ENCODE measurements at regions not wholly inside any gene's neighbourhood (a gene's known extent, or its start where the extent isn't known, plus 50 kb on each side); places are given as distances from the start of the nearest gene placed in this dataset.

DNA sequence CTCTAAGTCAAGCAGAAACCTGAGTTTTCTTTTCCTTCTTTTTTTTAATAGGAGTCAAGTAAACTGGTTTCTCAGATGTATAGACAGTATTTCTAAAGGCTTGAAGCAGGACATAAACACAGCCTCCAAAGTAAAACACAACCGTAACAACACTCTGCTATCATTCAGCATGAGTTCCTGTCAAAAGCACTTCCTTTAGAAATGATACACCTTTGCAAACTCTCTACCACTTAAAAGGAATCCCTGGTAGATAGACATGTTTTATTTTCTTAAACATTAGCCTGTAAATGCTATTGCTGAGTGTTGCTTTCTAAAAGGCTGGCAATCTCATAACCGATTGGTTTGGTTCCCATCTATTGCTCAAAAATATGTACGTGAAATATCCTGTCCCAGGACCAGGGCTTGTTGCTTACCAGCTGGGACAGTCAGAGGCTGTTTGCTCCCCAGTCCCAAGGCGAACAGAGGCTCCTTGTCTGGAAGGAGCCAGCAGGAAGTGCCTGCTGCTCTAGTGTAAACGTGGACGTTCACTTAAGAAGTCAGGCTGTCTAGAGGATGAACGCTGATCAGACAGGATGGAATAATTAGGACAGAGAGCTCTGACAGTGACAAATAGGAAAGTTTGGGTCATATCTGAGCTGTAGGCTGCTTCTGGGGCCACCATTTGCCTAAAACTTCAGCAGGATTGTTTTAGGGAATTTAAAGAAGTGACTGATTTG, 173.9 kb upstream of the KLF3 start:
- Histone ChIP-seq H3K36me3 (ENCODE audit: insufficient read depth, low read length) (no peaks in the 10 kb centered on the region), H3K9ac (ENCODE audit: low read depth, low read length) (no peak overlapping the region), H3K9me3 (ENCODE audit: control insufficient read depth, insufficient read depth, low read length) (no peaks in the 10 kb centered on the region), H3K4me1 (ENCODE audit: insufficient read depth, low read length) (peaks cover 18% of the 10 kb centered on the region)

DNA sequence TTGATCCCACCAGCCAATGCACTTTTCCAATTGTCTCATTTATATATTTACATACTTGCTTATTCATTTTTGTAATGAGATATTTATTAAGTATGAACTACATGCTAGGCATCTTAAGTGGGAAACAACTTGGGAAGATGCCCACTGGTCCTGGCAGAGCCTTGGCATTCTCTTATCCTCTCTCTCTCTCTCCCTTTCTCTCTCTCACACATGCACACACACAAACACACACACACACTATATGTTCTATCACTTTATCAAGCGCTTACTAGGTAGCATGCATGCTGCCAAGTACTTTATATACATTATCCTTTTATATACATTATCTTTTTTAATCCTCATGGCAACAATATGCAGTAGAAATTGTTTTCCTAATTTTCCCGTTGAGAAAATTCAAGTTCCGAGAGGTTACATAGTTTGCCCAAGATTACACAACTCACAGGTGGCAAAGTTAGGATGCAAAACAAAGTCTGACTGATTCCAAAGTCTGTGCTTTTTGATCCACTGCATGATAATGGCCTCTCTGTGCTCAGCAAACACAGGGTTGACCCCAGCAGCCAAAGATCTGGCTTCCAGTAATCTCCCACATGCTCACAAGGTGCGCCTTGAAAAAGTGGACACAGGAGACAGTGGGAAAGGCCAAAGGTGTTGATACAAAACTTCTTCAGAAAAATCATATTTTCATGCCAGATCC, 173.1 kb upstream of the KLF3 start:
- Histone ChIP-seq H3K9me3 (ENCODE audit: control insufficient read depth, insufficient read depth, low read length) (no peaks in the 10 kb centered on the region), H3K36me3 (ENCODE audit: insufficient read depth, low read length) (no peaks in the 10 kb centered on the region), H3K4me1 (ENCODE audit: insufficient read depth, low read length) (peaks cover 26% of the 10 kb centered on the region), H3K9ac (ENCODE audit: low read depth, low read length) (no peak overlapping the region)

DNA sequence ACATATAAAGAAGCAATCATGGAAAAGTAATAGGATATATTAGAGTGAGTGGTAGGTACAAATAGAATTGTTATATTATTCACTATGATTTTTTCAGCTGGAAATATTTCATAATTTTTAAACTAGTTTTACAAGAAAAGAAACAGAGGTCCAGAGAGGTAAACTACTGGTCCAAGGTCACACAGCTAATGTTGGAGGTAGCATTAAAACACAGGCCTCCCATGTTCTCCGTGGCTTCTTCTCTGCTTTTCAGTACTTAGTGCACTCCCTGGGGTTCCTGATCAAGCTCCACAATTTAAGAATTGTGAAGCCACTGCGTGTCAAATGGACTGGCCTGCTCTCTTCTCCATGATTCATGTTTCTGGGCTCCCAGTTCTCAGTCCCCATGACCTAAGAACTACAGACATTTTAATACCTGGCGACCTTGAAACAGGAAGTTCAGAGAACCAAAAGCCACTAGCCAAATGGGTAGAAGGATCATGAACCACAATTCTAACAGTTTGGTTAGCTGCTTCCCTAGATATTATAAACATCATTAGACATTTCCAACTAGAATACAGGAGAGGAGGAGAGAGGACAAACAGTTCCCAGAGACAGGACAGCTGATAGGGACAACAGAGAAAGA, 172.0 kb upstream of the KLF3 start:
- Histone ChIP-seq H3K36me3 (ENCODE audit: insufficient read depth, low read length) (no peaks in the 10 kb centered on the region), H3K9ac (ENCODE audit: low read depth, low read length) (no peak overlapping the region), H3K9me3 (ENCODE audit: control insufficient read depth, insufficient read depth, low read length) (no peaks in the 10 kb centered on the region), H3K4me1 (ENCODE audit: insufficient read depth, low read length) (peaks cover 26% of the 10 kb centered on the region)

DNA sequence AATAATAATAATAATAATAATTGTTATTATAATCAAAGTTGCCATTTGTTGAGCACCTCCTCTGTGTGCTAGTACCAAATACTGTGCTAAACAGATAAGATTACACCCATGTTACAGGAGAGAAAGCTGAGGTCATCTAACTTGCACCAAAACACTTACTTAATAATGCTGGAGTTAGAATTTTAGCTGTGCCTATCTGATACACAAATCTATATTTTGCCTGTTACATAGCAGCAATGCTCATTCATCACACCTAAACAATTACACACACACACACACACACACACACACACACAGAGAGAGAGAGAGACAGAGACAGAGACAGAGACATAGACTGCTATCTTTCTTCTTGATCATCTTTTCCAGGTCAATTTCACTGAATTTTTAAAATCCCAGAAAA, 170.9 kb upstream of the KLF3 start:
- no peaks in the 10 kb centered on the region for H3K9me3 ChIP-seq (ENCODE audit: control insufficient read depth, insufficient read depth, low read length)
- no peak overlapping the region for H3K9ac ChIP-seq (ENCODE audit: low read depth, low read length)

DNA sequence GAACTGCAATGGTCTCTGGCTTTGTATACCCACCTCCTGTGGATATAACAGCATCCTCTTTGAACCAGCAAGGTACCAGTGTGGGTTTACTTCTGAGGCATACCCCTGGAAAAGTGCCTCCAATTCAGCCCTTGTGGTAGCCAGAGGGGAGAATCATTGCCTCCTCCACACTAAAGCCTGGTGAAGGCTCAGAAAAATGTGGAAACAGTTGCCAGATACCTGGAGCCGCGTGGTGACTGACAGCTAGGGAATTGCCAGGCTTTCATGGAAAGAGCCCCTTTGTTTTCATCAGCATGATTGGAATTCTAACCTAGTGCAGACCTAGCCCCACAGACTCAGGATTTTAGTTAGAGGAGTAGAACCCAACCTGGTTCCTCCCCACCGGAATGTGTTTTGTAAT, 168.6 kb upstream of the KLF3 start:
- 0 out of 2 replicates have a peak, but pooled peaks cover 8% of the 10 kb centered on the region for H3K4me1 ChIP-seq (ENCODE audit: insufficient read depth, low read length)
- no peaks in the 10 kb centered on the region for H3K36me3 ChIP-seq (ENCODE audit: insufficient read depth, low read length)
- H3K9ac ChIP-seq (ENCODE audit: low read depth, low read length), result no peak overlapping the region
- H3K9me3 ChIP-seq (ENCODE audit: control insufficient read depth, insufficient read depth, low read length), result no peaks in the 10 kb centered on the region

More for the DNA sequence above, 170.9 kb upstream of the KLF3 start:
- Histone ChIP-seq H3K4me1 (ENCODE audit: insufficient read depth, low read length) (peaks cover 26% of the 10 kb centered on the region), H3K36me3 (ENCODE audit: insufficient read depth, low read length) (no peaks in the 10 kb centered on the region)

DNA sequence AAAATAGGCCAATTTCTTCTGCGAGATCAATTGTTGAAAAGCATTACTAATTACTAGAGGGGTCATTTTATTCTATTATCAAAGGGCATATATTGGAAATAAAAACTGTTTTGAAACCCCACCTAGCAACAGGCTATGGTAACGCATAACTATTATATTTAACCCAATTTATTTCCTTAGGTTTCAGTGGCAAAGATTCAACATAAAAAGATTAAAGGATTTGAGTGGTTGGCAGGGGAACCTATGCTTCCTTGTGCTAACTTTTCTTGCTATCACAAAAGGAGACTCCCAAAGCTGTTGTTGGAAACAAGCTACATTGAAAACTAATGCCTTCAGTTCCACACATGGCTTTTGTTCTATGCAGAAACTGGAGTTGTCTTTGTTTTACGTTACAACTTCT, 166.9 kb upstream of the KLF3 start:
- Histone ChIP-seq H3K4me1 (ENCODE audit: insufficient read depth, low read length) (0 out of 2 replicates have a peak, but pooled peaks cover 8% of the 10 kb centered on the region), H3K9ac (ENCODE audit: low read depth, low read length) (no peak overlapping the region), H3K36me3 (ENCODE audit: insufficient read depth, low read length) (no peaks in the 10 kb centered on the region), H3K9me3 (ENCODE audit: control insufficient read depth, insufficient read depth, low read length) (no peaks in the 10 kb centered on the region)

DNA sequence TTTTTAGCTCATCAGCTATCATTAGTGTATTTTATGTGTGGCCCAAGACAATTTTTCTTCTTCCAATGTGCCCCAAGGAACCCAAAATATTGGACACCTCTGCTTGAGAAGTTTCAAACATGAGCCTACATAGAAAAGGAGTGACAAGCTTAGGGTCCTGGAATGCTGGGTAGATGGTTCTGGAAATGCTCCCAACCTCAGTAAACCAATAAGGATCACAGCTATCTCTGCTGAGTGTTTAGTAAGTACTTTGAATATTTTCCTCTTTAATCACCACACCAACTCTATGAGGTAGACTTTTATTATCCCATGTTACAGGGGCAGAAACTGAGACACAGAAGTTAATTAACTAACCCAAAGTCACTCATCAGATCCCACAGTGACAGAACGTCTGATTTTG, 164.9 kb upstream of the KLF3 start:
- Histone ChIP-seq H3K4me1 (ENCODE audit: insufficient read depth, low read length) (0 out of 2 replicates have a peak, but pooled peaks cover 8% of the 10 kb centered on the region), H3K9me3 (ENCODE audit: control insufficient read depth, insufficient read depth, low read length) (no peaks in the 10 kb centered on the region), H3K36me3 (ENCODE audit: insufficient read depth, low read length) (no peaks in the 10 kb centered on the region), H3K9ac (ENCODE audit: low read depth, low read length) (no peak overlapping the region)

DNA sequence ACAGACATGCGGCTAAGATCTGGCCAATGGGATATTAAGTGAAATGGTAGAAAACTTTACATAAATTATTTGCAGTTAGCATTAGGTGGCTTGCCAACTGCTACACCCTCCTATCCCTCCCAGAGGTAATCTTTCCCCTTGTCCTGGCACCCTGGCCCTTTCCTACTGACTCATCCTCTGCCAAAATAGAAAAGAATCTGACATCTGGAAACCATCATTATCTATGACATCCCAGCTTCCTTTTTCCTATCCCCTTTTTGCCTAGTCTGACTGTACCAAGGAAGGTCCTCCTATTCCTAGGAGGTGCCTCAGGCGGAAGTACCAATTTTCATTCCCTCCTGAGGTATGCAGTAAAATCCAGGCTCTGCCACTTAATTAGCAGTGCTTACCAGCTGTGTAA, 163.6 kb upstream of the KLF3 start:
- Histone ChIP-seq H3K9me3 (ENCODE audit: control insufficient read depth, insufficient read depth, low read length) (no peaks in the 10 kb centered on the region), H3K36me3 (ENCODE audit: insufficient read depth, low read length) (no peaks in the 10 kb centered on the region), H3K4me1 (ENCODE audit: insufficient read depth, low read length) (0 out of 2 replicates have a peak, but pooled peaks cover 4% of the 10 kb centered on the region), H3K9ac (ENCODE audit: low read depth, low read length) (no peak overlapping the region)

DNA sequence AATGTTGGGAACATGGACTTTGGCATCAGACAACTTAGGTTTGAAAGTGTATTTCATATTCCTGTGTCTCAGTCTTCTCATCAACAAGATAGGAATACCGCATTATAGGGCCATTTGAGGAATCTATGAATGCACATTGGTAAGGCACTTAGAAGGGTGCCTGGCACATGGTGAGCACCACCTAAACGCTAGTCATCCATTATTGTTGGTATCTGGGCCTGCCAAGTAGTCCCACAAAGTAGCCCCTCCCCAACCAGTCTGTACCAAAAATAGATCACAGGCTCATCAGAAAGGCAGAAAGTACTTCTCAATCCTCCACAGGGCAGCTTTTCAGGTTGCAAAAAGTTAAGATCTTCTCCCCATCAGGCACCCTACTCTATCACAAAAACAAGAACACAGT, 162.3 kb upstream of the KLF3 start:
- Histone ChIP-seq H3K4me1 (ENCODE audit: insufficient read depth, low read length) (no peaks in the 10 kb centered on the region), H3K36me3 (ENCODE audit: insufficient read depth, low read length) (no peaks in the 10 kb centered on the region), H3K9ac (ENCODE audit: low read depth, low read length) (no peak overlapping the region), H3K9me3 (ENCODE audit: control insufficient read depth, insufficient read depth, low read length) (no peaks in the 10 kb centered on the region)

DNA sequence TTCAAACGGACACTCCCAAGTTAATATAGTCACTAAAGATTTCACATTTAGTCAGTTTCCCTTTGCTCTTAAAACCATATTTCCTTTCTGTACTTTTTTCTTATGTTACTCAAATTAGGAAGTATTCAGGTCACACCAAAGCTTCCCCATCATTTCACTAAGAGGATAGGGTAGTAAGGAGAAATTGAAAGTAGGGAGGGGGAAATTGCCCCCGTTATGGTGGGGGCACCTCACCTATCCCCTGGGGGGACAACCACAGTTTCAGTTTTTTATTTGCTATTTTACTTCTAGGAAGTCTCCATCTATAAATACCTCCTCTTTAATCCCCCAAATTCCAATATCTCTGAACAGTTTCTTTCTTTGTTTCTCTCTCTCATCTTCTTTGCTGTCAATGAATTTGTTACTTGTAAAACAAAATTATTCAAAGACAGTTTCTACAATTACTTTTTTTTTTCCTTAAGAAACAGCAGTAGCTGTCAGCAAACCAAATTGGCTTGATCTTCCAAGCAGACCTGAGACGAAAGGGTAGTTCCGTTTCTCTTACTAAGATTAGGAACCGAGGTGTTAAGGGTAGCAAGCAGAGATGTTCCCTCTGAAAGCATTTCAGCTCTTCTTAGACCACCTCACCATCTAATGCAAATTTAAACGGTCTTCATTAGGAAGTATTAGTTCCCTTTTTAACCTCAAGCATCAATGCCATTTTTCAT, 160.2 kb upstream of the KLF3 start:
- no peaks in the 10 kb centered on the region for H3K9me3 ChIP-seq (ENCODE audit: control insufficient read depth, insufficient read depth, low read length)
- H3K9ac ChIP-seq (ENCODE audit: low read depth, low read length), result no peak overlapping the region
- H3K36me3 ChIP-seq (ENCODE audit: insufficient read depth, low read length), result no peaks in the 10 kb centered on the region
- H3K4me1 ChIP-seq (ENCODE audit: insufficient read depth, low read length), result no peaks in the 10 kb centered on the region

DNA sequence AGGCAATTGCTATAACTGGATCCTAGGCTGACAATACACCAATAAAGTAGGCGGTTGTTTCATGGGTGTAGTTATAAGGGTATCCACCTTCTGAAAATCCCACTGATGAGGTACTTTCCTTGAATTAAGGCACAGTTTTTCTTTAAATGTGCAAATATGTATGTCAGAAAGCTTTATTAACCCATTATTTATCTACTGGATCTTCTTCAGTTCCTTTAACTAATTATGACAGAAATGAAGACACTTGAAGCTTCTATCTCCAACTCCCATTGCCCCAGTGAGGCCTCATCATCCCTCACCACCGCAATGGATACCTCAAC, 159.6 kb upstream of the KLF3 start:
- Histone ChIP-seq H3K4me1 (ENCODE audit: insufficient read depth, low read length) (no peaks in the 10 kb centered on the region), H3K36me3 (ENCODE audit: insufficient read depth, low read length) (no peaks in the 10 kb centered on the region), H3K9ac (ENCODE audit: low read depth, low read length) (no peak overlapping the region), H3K9me3 (ENCODE audit: control insufficient read depth, insufficient read depth, low read length) (no peaks in the 10 kb centered on the region)

DNA sequence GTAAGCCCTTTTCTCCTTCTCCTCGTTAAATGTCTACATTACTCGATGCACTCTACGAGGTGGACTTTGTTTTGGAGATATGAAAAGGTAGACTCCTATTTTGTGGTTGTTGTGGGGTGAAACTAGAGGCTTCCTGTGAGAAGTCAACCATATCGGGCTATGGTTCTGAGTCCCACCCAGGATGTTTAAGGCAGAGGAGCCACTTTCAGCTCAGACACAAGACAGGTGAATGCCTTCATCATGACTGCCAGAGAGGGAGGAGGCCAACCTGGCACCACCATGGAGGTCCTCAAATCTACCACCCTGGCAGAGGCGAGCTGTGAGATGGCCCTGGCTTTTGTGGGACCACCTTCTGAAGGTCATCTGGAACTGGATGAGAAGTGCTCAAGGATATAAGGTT, 154.4 kb upstream of the KLF3 start:
- H3K9ac ChIP-seq (ENCODE audit: low read depth, low read length), result no peak overlapping the region
- no peaks in the 10 kb centered on the region for H3K36me3 ChIP-seq (ENCODE audit: insufficient read depth, low read length)
- H3K4me1 ChIP-seq (ENCODE audit: insufficient read depth, low read length), result peaks cover 11% of the 10 kb centered on the region; the same call in 1 of the 2 replicates
- no peaks in the 10 kb centered on the region for H3K9me3 ChIP-seq (ENCODE audit: control insufficient read depth, insufficient read depth, low read length)

DNA sequence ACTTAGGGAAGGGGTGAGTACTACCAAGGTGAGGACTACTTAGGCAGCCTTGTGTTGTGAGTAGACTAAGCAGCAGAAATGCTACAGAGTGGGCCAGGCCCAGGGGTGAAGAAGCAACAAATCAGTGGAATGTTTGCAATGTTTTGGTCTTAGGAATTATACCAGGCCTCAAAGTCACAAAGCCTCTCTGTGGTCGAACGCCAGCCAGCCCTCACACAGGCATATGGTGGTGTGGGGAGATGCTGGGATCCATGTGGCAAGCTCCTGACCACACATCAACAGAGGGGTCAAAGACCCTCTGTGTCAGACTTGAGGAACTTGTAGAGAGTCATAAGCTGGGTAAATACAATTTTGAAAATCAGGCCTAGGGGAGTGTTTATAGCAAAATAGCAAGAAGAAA, 153.8 kb upstream of the KLF3 start:
- no peak overlapping the region for H3K9ac ChIP-seq (ENCODE audit: low read depth, low read length)
- no peaks in the 10 kb centered on the region for H3K36me3 ChIP-seq (ENCODE audit: insufficient read depth, low read length)
- peaks cover 11% of the 10 kb centered on the region; the same call in 1 of the 2 replicates for H3K4me1 ChIP-seq (ENCODE audit: insufficient read depth, low read length)
- H3K9me3 ChIP-seq (ENCODE audit: control insufficient read depth, insufficient read depth, low read length), result no peaks in the 10 kb centered on the region

DNA sequence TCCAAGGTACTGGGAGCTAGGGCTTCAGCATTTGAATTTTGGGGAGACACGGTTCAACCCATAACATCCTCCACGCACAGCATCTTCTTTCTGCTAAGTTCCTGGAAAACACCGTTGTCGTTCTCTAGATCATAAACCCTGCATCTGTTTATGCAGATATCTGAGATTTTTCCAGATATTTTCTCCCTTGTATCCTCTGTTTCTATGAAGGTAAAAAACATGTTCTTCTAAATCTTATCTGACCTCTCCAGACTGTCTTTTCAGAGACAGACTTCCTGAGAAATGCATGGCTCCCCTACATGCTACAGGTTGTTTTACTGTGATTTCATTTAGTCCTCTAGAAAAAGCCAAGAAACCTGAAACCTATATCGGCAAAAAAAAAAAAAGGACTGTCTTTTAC, 152.3 kb upstream of the KLF3 start:
- Histone ChIP-seq H3K4me1 (ENCODE audit: insufficient read depth, low read length) (peaks cover 11% of the 10 kb centered on the region; the same call in 1 of the 2 replicates), H3K36me3 (ENCODE audit: insufficient read depth, low read length) (no peaks in the 10 kb centered on the region), H3K9me3 (ENCODE audit: control insufficient read depth, insufficient read depth, low read length) (no peaks in the 10 kb centered on the region), H3K9ac (ENCODE audit: low read depth, low read length) (no peak overlapping the region)

Measured in ES-I3 (cell line).